Skeletal muscle satellite cell (primary cell): ENCODE measurements at regions not wholly inside any gene's neighbourhood (a gene's known extent, or its start where the extent isn't known, plus 50 kb on each side); places are given as distances from the start of the nearest gene placed in this dataset.

Experiments used
- H3K27me3 ChIP-seq: 2 replicates; pipeline ENCODE4 v1.7.0; 2013; ENCODE audit warnings: low read length; ENCODE audit not compliant: control insufficient read depth, insufficient read depth
- H3K36me3 ChIP-seq: 2 replicates; pipeline ENCODE4 v1.7.0; 2013; ENCODE audit warnings: mild to moderate bottlenecking, control low read depth, low read length; ENCODE audit not compliant: insufficient read depth
- H3K4me1 ChIP-seq: 2 replicates; pipeline ENCODE4 v1.7.0; 2013; ENCODE audit warnings: low read length; ENCODE audit not compliant: control insufficient read depth, insufficient read depth
- H3K4me2 ChIP-seq: 2 replicates; pipeline ENCODE4 v1.7.0; 2013; ENCODE audit warnings: mild to moderate bottlenecking, low read length
- H3K4me3 ChIP-seq: 2 replicates; pipeline ENCODE4 v1.7.0; 2013; ENCODE audit warnings: low read length
- H3K9ac ChIP-seq: 2 replicates; pipeline ENCODE4 v1.7.0; 2013; ENCODE audit warnings: mild to moderate bottlenecking, low read depth, low read length, moderate library complexity
- H3K9me3 ChIP-seq: replicated peaks from 2 replicates; pipeline ENCODE4 v1.7.0; 2013; ENCODE audit warnings: mild to moderate bottlenecking, control low read depth, low read length

- Histone ChIP-seq H3K36me3 (no peaks in the 10 kb centered on the region), H3K4me1 (peaks cover 27% of the 10 kb centered on the region), H3K4me3 (no peak overlapping the region), H3K4me2 (no peak overlapping the region), H3K27me3 (no peaks in the 10 kb centered on the region), H3K9ac (peak overlapping the region; percentile 71), H3K9me3 (no peaks in the 10 kb centered on the region)
Observed at GRCh38 chr20:17850684-17851026, 117.9 kb downstream of the SNX5 start.

- Histone ChIP-seq H3K4me2 (peak overlapping the region; percentile 68), H3K27me3 (no peaks in the 10 kb centered on the region), H3K9ac (peak overlapping the region; percentile 71), H3K36me3 (no peaks in the 10 kb centered on the region), H3K4me3 (peak overlapping the region; percentile 49), H3K4me1 (peaks cover 27% of the 10 kb centered on the region), H3K9me3 (no peaks in the 10 kb centered on the region)
Observed at GRCh38 chr20:17849901-17850683, 118.5 kb downstream of the SNX5 start.

GRCh38 chr20:17849138-17849900 is 119.3 kb downstream of the SNX5 start:
- Histone ChIP-seq H3K9me3 (no peaks in the 10 kb centered on the region), H3K4me3 (no peak overlapping the region), H3K4me1 (peaks cover 30% of the 10 kb centered on the region), H3K4me2 (peak overlapping the region; percentile 9), H3K27me3 (no peaks in the 10 kb centered on the region), H3K9ac (peak overlapping the region; percentile 19), H3K36me3 (no peaks in the 10 kb centered on the region)

GRCh38 chr20:17848249-17849048 is 120.1 kb downstream of the SNX5 start:
- Histone ChIP-seq H3K4me2 (no peak overlapping the region), H3K4me1 (peaks cover 38% of the 10 kb centered on the region), H3K9ac (no peak overlapping the region)

GRCh38 chr20:17845701-17846475 is 122.7 kb downstream of the SNX5 start:
- no peak overlapping the region for H3K9ac ChIP-seq
- no peaks in the 10 kb centered on the region for H3K9me3 ChIP-seq
- no peak overlapping the region for H3K4me3 ChIP-seq
- no peaks in the 10 kb centered on the region for H3K27me3 ChIP-seq
- no peak overlapping the region for H3K4me2 ChIP-seq
- H3K4me1 ChIP-seq, result peaks cover 61% of the 10 kb centered on the region
- H3K36me3 ChIP-seq, result no peaks in the 10 kb centered on the region

More at GRCh38 chr20:17848249-17849048, 120.1 kb downstream of the SNX5 start:
- Histone ChIP-seq H3K4me3 (no peak overlapping the region), H3K27me3 (no peaks in the 10 kb centered on the region), H3K36me3 (no peaks in the 10 kb centered on the region), H3K9me3 (no peaks in the 10 kb centered on the region)

GRCh38 chr20:17844549-17845298 is 123.9 kb downstream of the SNX5 start:
- H3K4me1 ChIP-seq, result peaks cover 51% of the 10 kb centered on the region

GRCh38 chr20:17844133-17844429 is 124.5 kb downstream of the SNX5 start:
- Histone ChIP-seq H3K9me3 (no peaks in the 10 kb centered on the region), H3K4me3 (no peak overlapping the region), H3K36me3 (no peaks in the 10 kb centered on the region), H3K4me2 (peak overlapping the region; percentile 65), H3K27me3 (no peaks in the 10 kb centered on the region), H3K4me1 (peaks cover 45% of the 10 kb centered on the region), H3K9ac (peak overlapping the region; percentile 30)

More at GRCh38 chr20:17844549-17845298, 123.9 kb downstream of the SNX5 start:
- H3K4me2 ChIP-seq, result no peak overlapping the region
- no peaks in the 10 kb centered on the region for H3K27me3 ChIP-seq
- no peaks in the 10 kb centered on the region for H3K36me3 ChIP-seq
- no peak overlapping the region for H3K4me3 ChIP-seq
- no peak overlapping the region for H3K9ac ChIP-seq
- no peaks in the 10 kb centered on the region for H3K9me3 ChIP-seq

GRCh38 chr20:17843246-17844132 is 125.1 kb downstream of the SNX5 start:
- Histone ChIP-seq H3K9me3 (no peaks in the 10 kb centered on the region), H3K4me2 (peak overlapping the region; percentile 65), H3K4me3 (peak overlapping the region; percentile 50), H3K36me3 (no peaks in the 10 kb centered on the region), H3K9ac (peak overlapping the region; percentile 73), H3K4me1 (peaks cover 43% of the 10 kb centered on the region), H3K27me3 (no peaks in the 10 kb centered on the region)

GRCh38 chr20:17841751-17842215 is 126.8 kb downstream of the SNX5 start:
- no peaks in the 10 kb centered on the region for H3K36me3 ChIP-seq
- H3K27me3 ChIP-seq, result no peaks in the 10 kb centered on the region
- no peak overlapping the region for H3K4me3 ChIP-seq
- H3K4me1 ChIP-seq, result peaks cover 48% of the 10 kb centered on the region
- H3K4me2 ChIP-seq, result peak overlapping the region; percentile 64
- H3K9ac ChIP-seq, result peak overlapping the region; percentile 73
- H3K9me3 ChIP-seq, result no peaks in the 10 kb centered on the region

- Histone ChIP-seq H3K4me3 (no peak overlapping the region), H3K4me1 (peaks cover 53% of the 10 kb centered on the region), H3K4me2 (no peak overlapping the region), H3K9me3 (no peaks in the 10 kb centered on the region), H3K36me3 (no peaks in the 10 kb centered on the region), H3K27me3 (no peaks in the 10 kb centered on the region), H3K9ac (no peak overlapping the region)
Observed at GRCh38 chr20:17840423-17840822, 128.2 kb downstream of the SNX5 start.
